ENCODE measurements at regions not wholly inside any gene's neighbourhood (a gene's known extent, or its start where the extent isn't known, plus 50 kb on each side); places are given as distances from the start of the nearest gene placed in this dataset.

DNA sequence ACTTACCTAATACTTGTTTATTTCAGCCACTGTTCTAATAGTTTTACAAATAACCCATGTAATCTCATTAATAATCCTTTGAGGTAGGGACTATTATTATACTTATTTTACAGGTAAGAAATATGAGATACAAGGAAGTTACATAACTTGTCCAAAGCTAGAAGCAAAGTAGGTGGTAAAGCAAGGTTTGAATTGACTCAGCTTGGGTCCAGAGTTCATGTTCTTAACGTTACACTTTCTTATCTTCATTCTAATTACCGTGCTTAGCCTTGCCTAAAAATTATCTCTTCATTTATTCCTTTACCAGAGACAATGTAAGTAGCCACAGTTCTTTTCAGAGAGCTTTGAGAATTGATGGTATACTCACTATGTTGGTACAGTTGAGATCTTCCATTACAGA, 743.6 kb downstream of the KCNJ3 start:
- TF ChIP-seq, protein P1, sequence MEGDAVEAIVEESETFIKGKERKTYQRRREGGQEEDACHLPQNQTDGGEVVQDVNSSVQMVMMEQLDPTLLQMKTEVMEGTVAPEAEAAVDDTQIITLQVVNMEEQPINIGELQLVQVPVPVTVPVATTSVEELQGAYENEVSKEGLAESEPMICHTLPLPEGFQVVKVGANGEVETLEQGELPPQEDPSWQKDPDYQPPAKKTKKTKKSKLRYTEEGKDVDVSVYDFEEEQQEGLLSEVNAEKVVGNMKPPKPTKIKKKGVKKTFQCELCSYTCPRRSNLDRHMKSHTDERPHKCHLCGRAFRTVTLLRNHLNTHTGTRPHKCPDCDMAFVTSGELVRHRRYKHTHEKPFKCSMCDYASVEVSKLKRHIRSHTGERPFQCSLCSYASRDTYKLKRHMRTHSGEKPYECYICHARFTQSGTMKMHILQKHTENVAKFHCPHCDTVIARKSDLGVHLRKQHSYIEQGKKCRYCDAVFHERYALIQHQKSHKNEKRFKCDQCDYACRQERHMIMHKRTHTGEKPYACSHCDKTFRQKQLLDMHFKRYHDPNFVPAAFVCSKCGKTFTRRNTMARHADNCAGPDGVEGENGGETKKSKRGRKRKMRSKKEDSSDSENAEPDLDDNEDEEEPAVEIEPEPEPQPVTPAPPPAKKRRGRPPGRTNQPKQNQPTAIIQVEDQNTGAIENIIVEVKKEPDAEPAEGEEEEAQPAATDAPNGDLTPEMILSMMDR (IDR thresholded peaks at IDR 0.05; ENCODE audit: unreplicated experiment), result no peak
- Mint-ChIP-seq H3K9me3 (ENCODE audit: low read depth) (peaks cover 10% of the 10 kb centered on the region), H3K4me3 (ENCODE audit: low read depth) (no peak overlapping the region), H3K4me1 (ENCODE audit: low read depth) (peaks cover 6% of the 10 kb centered on the region), H3K36me3 (ENCODE audit: insufficient read depth) (no peaks in the 10 kb centered on the region), H3K27ac (no peak overlapping the region), H3K27me3 (no peaks in the 10 kb centered on the region)
- DNase-seq (ENCODE audit: low spot score, unreplicated experiment), result no peak

DNA sequence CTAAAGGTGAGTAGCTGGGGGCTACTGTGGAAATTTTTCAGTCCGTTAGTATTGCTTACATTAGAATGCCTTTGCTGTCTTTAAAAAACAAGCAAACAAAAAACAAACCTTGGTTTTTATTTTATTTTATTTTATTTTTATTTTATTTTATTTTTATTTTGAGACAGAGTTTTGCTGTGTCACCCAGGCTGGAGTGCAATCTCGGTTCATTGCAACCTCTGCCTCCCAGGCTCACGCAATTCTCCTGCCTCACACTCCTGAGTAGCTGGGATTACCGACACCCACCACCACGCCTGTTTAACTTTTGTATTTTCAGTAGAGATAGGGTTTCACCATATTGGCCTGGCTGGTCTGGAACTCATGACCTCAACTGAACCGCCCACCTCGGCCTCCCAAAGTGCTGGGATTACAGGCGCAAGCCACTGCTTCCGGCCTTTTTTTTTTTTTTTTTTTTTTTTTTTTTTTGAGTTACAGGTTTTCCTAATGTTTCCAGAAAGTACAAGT, 732.6 kb downstream of the KCNJ3 start:
- H3K36me3 Mint-ChIP-seq (ENCODE audit: insufficient read depth), result no peaks in the 10 kb centered on the region
- no peak overlapping the region for H3K4me3 Mint-ChIP-seq (ENCODE audit: low read depth)
- no peaks in the 10 kb centered on the region for H3K27me3 Mint-ChIP-seq
- no peak for DNase-seq (ENCODE audit: low spot score, unreplicated experiment)
- H3K9me3 Mint-ChIP-seq (ENCODE audit: low read depth), result peaks cover 3% of the 10 kb centered on the region
- no peak overlapping the region for H3K27ac Mint-ChIP-seq
- no peaks in the 10 kb centered on the region for H3K4me1 Mint-ChIP-seq (ENCODE audit: low read depth)
- TF ChIP-seq, protein P1 (IDR thresholded peaks at IDR 0.05; ENCODE audit: unreplicated experiment), result no peak

DNA sequence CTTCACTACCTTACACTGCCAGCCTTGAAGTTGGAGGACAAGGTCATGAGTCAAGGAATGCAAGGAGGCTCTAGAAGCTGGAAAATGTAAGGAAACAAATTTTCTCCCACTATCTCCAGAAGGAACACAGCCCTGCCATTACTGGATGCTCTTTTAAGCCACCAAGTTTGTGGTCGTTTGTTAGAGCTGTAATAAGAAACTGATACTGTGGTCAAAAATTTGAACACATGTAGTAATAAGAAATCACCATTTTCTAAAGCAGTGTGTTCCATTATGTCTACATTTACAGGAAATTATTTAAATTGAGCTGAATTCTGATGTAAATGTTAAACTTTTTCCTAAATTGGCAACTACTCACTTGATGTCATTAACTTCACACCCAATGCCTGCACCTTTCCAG, 729.0 kb downstream of the KCNJ3 start:
- TF ChIP-seq, protein P1 (IDR thresholded peaks at IDR 0.05; ENCODE audit: unreplicated experiment), result no peak
- no peaks in the 10 kb centered on the region for H3K4me1 Mint-ChIP-seq (ENCODE audit: low read depth)
- H3K27ac Mint-ChIP-seq, result no peak overlapping the region
- no peak for DNase-seq (ENCODE audit: low spot score, unreplicated experiment)
- no peaks in the 10 kb centered on the region for H3K27me3 Mint-ChIP-seq
- no peak overlapping the region for H3K4me3 Mint-ChIP-seq (ENCODE audit: low read depth)
- H3K9me3 Mint-ChIP-seq (ENCODE audit: low read depth), result no peaks in the 10 kb centered on the region
- H3K36me3 Mint-ChIP-seq (ENCODE audit: insufficient read depth), result no peaks in the 10 kb centered on the region

DNA sequence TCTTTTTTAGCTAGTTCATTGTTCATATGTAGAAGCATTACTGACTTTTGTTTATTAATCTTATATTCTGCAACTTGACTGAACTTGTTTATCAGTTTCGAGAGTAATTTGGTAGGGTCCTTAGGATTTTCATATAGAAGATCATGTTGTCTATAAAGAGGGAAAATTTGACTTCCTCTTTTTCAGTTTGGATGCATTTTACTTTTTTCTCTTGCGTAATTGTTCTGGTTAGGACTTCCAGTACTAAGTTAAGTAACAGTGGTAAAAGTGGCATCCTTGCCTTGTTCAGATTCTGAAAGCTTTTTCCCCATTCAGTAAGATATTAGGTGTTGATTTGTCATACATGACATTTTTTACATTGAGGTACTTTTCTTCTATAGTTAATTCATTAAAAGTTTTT, 726.0 kb downstream of the KCNJ3 start:
- Mint-ChIP-seq H3K4me3 (ENCODE audit: low read depth) (no peak overlapping the region), H3K9me3 (ENCODE audit: low read depth) (no peaks in the 10 kb centered on the region), H3K27me3 (no peaks in the 10 kb centered on the region), H3K27ac (no peak overlapping the region), H3K36me3 (ENCODE audit: insufficient read depth) (no peaks in the 10 kb centered on the region), H3K4me1 (ENCODE audit: low read depth) (no peaks in the 10 kb centered on the region)
- DNase-seq (ENCODE audit: low spot score, unreplicated experiment), result no peak
- TF ChIP-seq, protein P1 (IDR thresholded peaks at IDR 0.05; ENCODE audit: unreplicated experiment), result no peak

DNA sequence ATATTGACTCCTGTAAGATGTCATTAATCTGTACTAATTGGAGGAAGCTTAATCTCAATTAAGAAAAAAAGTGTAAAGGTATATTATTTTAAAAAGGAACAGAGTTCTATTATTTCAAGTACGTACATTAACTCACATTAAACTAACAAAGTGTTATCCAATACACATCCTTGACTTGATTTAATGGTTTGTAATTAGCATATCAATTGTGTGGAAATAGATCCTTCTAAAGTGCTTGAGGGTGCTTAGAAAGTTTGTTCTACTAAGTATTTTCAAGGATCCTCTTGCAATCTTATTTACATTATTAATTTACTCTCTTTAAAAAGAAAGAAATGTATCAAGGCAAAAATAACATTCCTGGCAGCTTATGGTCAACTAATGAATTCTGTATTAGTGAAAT, 720.3 kb downstream of the KCNJ3 start:
- DNase-seq (ENCODE audit: low spot score, unreplicated experiment), result no peak
- Mint-ChIP-seq H3K9me3 (ENCODE audit: low read depth) (no peaks in the 10 kb centered on the region), H3K4me1 (ENCODE audit: low read depth) (no peaks in the 10 kb centered on the region), H3K4me3 (ENCODE audit: low read depth) (no peak overlapping the region), H3K36me3 (ENCODE audit: insufficient read depth) (no peaks in the 10 kb centered on the region), H3K27me3 (no peaks in the 10 kb centered on the region), H3K27ac (no peak overlapping the region)
- TF ChIP-seq, protein P1 (IDR thresholded peaks at IDR 0.05; ENCODE audit: unreplicated experiment), result no peak

Measured in progenitor cell of endocrine pancreas (in vitro differentiated cells).